CD4-positive, CD25-positive, alpha-beta regulatory T cell (primary cell): ENCODE measurements at regions not wholly inside any gene's neighbourhood (a gene's known extent, or its start where the extent isn't known, plus 50 kb on each side); places are given as distances from the start of the nearest gene placed in this dataset.

Source experiments
- ATAC-seq, 2 donors: fragments of 150-1000 bp; cut with Tn5 transposase; one replicate each; pipeline ENCODE4 v1.10.0; 2021; ENCODE audit warnings: low read depth in 2 of 2, moderate number of reproducible peaks in 2 of 2, moderate library complexity in 1 of 2
- DNase-seq, 3 donors: peaks; one replicate each; pipeline versions ENCODE4 v3.0.0 to v3.0.0-alpha.2; 2012 to 2022; ENCODE audit warnings: mixed read lengths in 1 of 3
- H3K27ac ChIP-seq: one replicate; pipeline ENCODE4 v1.7.0; 2013; ENCODE audit warnings: mild to moderate bottlenecking, low read length; ENCODE audit not compliant: insufficient read depth, poor library complexity, severe bottlenecking
- H3K27me3 ChIP-seq: one replicate; pipeline ENCODE4 v1.7.0; 2013; ENCODE audit warnings: low read length; ENCODE audit not compliant: control insufficient read depth, insufficient read depth
- H3K36me3 ChIP-seq: one replicate; pipeline ENCODE4 v1.7.0; 2013; ENCODE audit warnings: mild to moderate bottlenecking, low read length, moderate library complexity; ENCODE audit not compliant: control insufficient read depth, insufficient read depth
- H3K4me1 ChIP-seq: 2 replicates; pipeline ENCODE4 v1.7.0; 2013; ENCODE audit warnings: mild to moderate bottlenecking, low read length; ENCODE audit not compliant: insufficient read depth, control insufficient read depth, poor library complexity, severe bottlenecking
- H3K4me3 ChIP-seq: one replicate; pipeline ENCODE4 v1.7.0; 2013; ENCODE audit warnings: low read depth, mild to moderate bottlenecking, low read length, moderate library complexity
- H3K9me3 ChIP-seq, 2 experiments: 1 replicate in 1 of 2; 2 replicates in 1 of 2; pipeline ENCODE4 v1.7.0; 2013; ENCODE audit warnings: low read length in 2 of 2, mild to moderate bottlenecking in 1 of 2, moderate library complexity in 1 of 2; ENCODE audit not compliant: control insufficient read depth in 2 of 2
- H3K27ac Mint-ChIP-seq, 3 donors: one replicate each; pipeline ENCODE4 v1.8.0; 2020 to 2022; ENCODE audit warnings: mild to moderate bottlenecking in 3 of 3, mixed read lengths in 3 of 3, moderate library complexity in 2 of 3
- H3K27me3 Mint-ChIP-seq: one replicate; pipeline ENCODE4 v1.8.0; 2022; ENCODE audit warnings: mild to moderate bottlenecking, mixed read lengths
- H3K36me3 Mint-ChIP-seq: one replicate; pipeline ENCODE4 v1.8.0; 2020; ENCODE audit warnings: mixed read lengths
- H3K4me1 Mint-ChIP-seq, 4 donors: one replicate each; pipeline ENCODE4 v1.8.0; 2020 to 2022; ENCODE audit warnings: mixed read lengths in 4 of 4, mild to moderate bottlenecking in 1 of 4
- H3K4me3 Mint-ChIP-seq, 4 donors: one replicate each; pipeline ENCODE4 v1.8.0; 2020 to 2022; ENCODE audit warnings: mild to moderate bottlenecking in 4 of 4, mixed read lengths in 4 of 4, moderate library complexity in 3 of 4
- H3K9me3 Mint-ChIP-seq, 7 donors: one replicate each; pipeline ENCODE4 v1.8.0; 2020 to 2022; ENCODE audit warnings: mixed read lengths in 7 of 7, mild to moderate bottlenecking in 3 of 7, moderate library complexity in 2 of 7

DNA sequence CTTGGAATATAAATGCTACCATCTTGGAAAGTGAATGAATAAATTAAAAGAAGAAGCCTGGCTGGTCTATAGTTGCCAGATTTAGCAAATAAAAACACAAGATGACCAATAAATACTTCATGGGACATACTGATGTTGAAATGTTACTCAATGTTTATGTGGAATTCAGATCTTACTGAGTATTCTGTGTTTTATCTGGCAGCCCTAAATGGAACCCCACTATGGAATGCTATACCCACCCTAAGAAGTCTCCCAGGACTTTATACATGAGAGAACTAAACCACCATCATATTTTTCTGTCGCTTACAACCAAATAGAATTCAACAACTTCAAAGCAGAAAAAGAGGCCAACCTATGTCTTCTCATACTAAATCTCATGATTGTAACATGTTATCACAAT, 177.6 kb upstream of the HMCN1 start:
- no peak for DNase-seq
- H3K4me1 ChIP-seq: peaks cover 28% of the 10 kb centered on the region
- H3K27ac ChIP-seq: no peak overlapping the region
- H3K9me3 ChIP-seq: no peaks in the 10 kb centered on the region
- no peak overlapping the region for H3K4me3 ChIP-seq
- Mint-ChIP-seq H3K36me3 (no peaks in the 10 kb centered on the region), H3K9me3 (no peaks in the 10 kb centered on the region), H3K27me3 (no peaks in the 10 kb centered on the region), H3K27ac (no peak overlapping the region), H3K4me1 (peaks cover 21 to 34% (median 27%) of the 10 kb centered on the region in 4 donors), H3K4me3 (no peak overlapping the region)
- H3K27me3 ChIP-seq: no peaks in the 10 kb centered on the region
- ATAC-seq: no peak
- no peaks in the 10 kb centered on the region for H3K36me3 ChIP-seq

DNA sequence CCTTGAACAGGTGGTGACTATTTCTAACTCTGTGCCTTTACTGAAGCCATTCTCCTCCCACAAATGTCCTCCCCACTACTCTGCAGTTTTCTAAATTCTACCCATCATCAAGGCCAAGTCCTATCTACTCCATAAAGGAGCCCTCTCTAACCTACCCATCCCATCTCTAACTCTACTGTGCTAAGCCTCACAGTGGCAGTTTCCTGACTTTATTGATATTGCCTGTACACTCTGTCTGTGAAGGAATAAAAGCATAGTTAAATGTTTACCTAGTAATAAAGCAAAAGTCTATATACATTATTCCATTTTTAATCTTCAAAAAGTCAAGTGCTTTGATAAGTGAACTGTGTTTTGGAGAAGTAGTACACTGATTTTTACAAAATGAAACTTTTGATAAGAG, 178.4 kb upstream of the HMCN1 start:
- H3K27me3 Mint-ChIP-seq: no peaks in the 10 kb centered on the region
- no peak overlapping the region for H3K4me3 ChIP-seq
- peaks cover 20% of the 10 kb centered on the region for H3K4me1 ChIP-seq
- H3K27ac ChIP-seq: no peak overlapping the region
- no peaks in the 10 kb centered on the region for H3K9me3 Mint-ChIP-seq
- no peak for ATAC-seq
- no peaks in the 10 kb centered on the region for H3K36me3 ChIP-seq
- H3K27ac Mint-ChIP-seq: no peak overlapping the region
- H3K4me1 Mint-ChIP-seq: peaks cover 15 to 28% (median 19%) of the 10 kb centered on the region in 4 donors
- H3K27me3 ChIP-seq: no peaks in the 10 kb centered on the region
- no peaks in the 10 kb centered on the region for H3K9me3 ChIP-seq
- H3K36me3 Mint-ChIP-seq: no peaks in the 10 kb centered on the region
- no peak overlapping the region for H3K4me3 Mint-ChIP-seq
- no peak for DNase-seq

DNA sequence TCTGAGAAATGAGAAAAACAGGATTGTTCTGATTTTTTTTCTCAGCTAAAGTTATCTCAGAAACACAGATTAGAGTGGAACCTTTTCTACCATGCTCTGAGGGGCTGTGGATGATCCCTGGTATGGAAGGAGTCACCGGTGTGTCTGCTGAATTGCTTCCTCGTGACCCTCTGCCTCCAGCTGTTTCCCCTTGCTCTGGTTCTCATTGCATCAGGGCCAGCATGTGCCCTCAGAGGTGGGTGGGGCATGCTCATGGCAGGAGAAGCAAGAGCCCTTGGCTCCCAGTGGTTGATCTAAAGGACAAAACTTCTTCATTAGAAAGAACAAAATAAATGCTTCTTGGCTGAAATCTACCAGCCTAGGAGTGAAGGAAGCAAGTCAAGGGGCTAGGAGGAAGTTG, 183.2 kb upstream of the HMCN1 start:
- peaks cover 0 to 10% (median 7%) of the 10 kb centered on the region in 4 donors for H3K4me1 Mint-ChIP-seq
- Histone ChIP-seq H3K4me1 (no peaks in the 10 kb centered on the region), H3K4me3 (no peak overlapping the region), H3K27ac (no peak overlapping the region), H3K36me3 (no peaks in the 10 kb centered on the region), H3K9me3 (no peaks in the 10 kb centered on the region), H3K27me3 (no peaks in the 10 kb centered on the region)
- no peaks in the 10 kb centered on the region for H3K27me3 Mint-ChIP-seq
- ATAC-seq: no peak
- no peak for DNase-seq
- H3K4me3 Mint-ChIP-seq: no peak overlapping the region
- no peak overlapping the region for H3K27ac Mint-ChIP-seq
- peaks cover 4% of the 10 kb centered on the region for H3K36me3 Mint-ChIP-seq
- peaks cover 0 to 6% (median 0%) of the 10 kb centered on the region in 7 donors for H3K9me3 Mint-ChIP-seq

DNA sequence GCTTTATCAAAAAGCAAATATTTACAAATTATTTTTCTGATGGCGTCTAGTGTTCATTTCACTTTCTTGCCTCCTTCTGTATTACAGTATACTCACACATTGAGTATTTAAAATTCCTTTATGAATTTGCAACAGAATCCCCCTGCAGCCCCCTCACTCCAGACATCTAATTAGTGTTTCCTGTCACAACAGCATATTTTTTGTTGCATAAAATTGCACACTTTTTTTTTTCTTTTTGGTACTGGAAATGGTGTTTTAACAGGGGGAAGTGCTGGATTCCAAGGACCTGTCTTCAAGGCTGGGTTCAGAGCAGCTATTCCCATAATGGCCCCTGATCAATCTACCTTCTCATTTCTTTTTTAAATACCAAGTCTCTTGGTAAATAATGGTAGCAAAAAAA, 184.3 kb upstream of the HMCN1 start:
- DNase-seq (no peak), ATAC-seq (no peak)
- H3K4me3 ChIP-seq: no peak overlapping the region
- no peaks in the 10 kb centered on the region for H3K36me3 ChIP-seq
- peak overlapping the region in 1 of 3 donors; percentile 53 for H3K27ac Mint-ChIP-seq
- H3K27me3 Mint-ChIP-seq: no peaks in the 10 kb centered on the region
- peaks cover 4% of the 10 kb centered on the region for H3K36me3 Mint-ChIP-seq
- H3K27ac ChIP-seq: no peak overlapping the region
- H3K9me3 ChIP-seq: no peaks in the 10 kb centered on the region
- H3K9me3 Mint-ChIP-seq: peaks cover 0 to 8% (median 0%) of the 10 kb centered on the region in 7 donors
- peaks cover 0 to 12% (median 5%) of the 10 kb centered on the region in 4 donors for H3K4me1 Mint-ChIP-seq
- no peak overlapping the region for H3K4me3 Mint-ChIP-seq
- H3K27me3 ChIP-seq: no peaks in the 10 kb centered on the region
- no peaks in the 10 kb centered on the region for H3K4me1 ChIP-seq

DNA sequence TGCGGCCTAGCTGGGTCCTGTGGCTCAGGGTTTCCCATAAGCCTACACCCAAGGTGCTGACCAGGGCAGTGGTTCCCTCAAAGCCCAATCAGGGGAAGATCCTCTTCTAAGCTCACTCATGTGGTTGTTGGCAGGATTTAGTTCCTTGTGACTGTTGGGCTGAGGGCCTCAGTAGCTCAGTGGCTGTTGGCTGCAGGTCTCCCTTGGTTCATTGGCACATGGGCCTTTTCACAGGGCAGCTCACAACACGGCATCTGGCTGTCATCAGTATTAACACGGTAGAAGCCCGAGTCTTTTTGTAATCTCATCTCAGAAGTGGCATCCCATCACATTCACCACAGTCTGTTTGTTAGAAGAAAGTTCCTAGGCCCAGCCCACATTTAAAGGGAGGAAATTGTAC, 188.2 kb upstream of the HMCN1 start:
- no peak for ATAC-seq
- no peak overlapping the region for H3K4me3 ChIP-seq
- DNase-seq: no peak
- peak overlapping the region in 1 of 3 donors; percentile 48 for H3K27ac Mint-ChIP-seq
- H3K27me3 Mint-ChIP-seq: no peaks in the 10 kb centered on the region
- H3K4me1 Mint-ChIP-seq: peaks cover 0 to 7% (median 6%) of the 10 kb centered on the region in 4 donors
- no peaks in the 10 kb centered on the region for H3K27me3 ChIP-seq
- no peaks in the 10 kb centered on the region for H3K36me3 ChIP-seq
- H3K4me3 Mint-ChIP-seq: no peak overlapping the region
- no peaks in the 10 kb centered on the region for H3K4me1 ChIP-seq
- H3K27ac ChIP-seq: no peak overlapping the region
- no peaks in the 10 kb centered on the region for H3K9me3 ChIP-seq
- peaks cover 0 to 8% (median 2%) of the 10 kb centered on the region in 7 donors for H3K9me3 Mint-ChIP-seq
- H3K36me3 Mint-ChIP-seq: peaks cover 4% of the 10 kb centered on the region

DNA sequence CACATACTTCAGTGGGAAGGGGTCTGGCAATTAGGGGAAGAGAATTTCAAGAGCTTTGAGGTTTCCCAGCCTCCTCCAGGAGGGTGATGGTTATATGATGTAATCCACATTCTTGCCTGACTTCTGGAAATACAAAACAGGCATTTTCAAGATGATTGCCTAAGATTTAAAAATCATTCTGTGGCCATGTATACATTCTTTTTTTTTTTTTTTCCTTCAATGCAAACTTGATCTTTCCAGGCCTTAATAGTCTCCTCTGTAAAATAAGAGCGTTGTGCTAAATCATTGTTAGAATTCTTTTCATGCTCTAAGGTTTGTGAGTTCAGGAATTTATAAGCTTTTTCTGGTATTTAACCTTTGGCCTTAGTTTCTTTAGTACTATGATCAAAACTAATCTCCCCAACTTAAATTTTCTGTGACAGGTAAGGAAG, 192.3 kb upstream of the HMCN1 start:
- no peak for DNase-seq
- no peaks in the 10 kb centered on the region for H3K4me1 ChIP-seq
- no peaks in the 10 kb centered on the region for H3K27me3 ChIP-seq
- no peak overlapping the region for H3K27ac ChIP-seq
- no peak overlapping the region for H3K4me3 Mint-ChIP-seq
- no peaks in the 10 kb centered on the region for H3K9me3 ChIP-seq
- H3K36me3 Mint-ChIP-seq: peaks cover under 1% of the 10 kb centered on the region
- H3K27ac Mint-ChIP-seq: peak overlapping the region in 2 of 3 donors; percentile 9 to 24
- no peaks in the 10 kb centered on the region for H3K36me3 ChIP-seq
- H3K27me3 Mint-ChIP-seq: no peaks in the 10 kb centered on the region
- peaks cover 0 to 15% (median 0%) of the 10 kb centered on the region in 7 donors for H3K9me3 Mint-ChIP-seq
- ATAC-seq: no peak
- no peak overlapping the region for H3K4me3 ChIP-seq
- H3K4me1 Mint-ChIP-seq: peaks cover 0 to 14% (median 9%) of the 10 kb centered on the region in 4 donors

DNA sequence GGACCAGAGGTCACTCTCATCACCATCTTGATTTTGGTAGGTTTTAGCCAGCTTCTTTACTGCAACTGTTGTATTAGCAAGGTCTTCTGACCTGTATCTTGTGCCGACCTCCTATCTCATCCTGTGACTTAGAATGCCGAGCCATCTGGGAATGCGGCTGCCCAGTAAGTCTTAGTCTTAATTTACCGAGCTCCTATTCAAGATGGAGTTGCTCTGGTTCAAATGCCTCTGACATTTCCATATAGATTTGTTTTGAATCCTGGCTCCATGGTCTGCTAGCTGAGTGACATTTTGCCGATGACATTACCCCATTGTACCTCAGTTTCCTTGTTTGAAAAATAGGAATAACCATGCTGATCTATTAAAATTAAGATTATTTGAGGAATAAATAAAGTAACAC, 193.9 kb upstream of the HMCN1 start:
- DNase-seq (no peak), ATAC-seq (no peak)
- Mint-ChIP-seq H3K4me1 (peaks cover 0 to 10% (median 4%) of the 10 kb centered on the region in 4 donors), H3K27ac (no peak overlapping the region), H3K4me3 (no peak overlapping the region), H3K36me3 (no peaks in the 10 kb centered on the region), H3K27me3 (no peaks in the 10 kb centered on the region), H3K9me3 (peaks cover 0 to 8% (median 0%) of the 10 kb centered on the region in 7 donors)
- H3K27ac ChIP-seq: no peak overlapping the region
- no peak overlapping the region for H3K4me3 ChIP-seq
- no peaks in the 10 kb centered on the region for H3K4me1 ChIP-seq
- H3K9me3 ChIP-seq: no peaks in the 10 kb centered on the region
- H3K27me3 ChIP-seq: no peaks in the 10 kb centered on the region
- H3K36me3 ChIP-seq: no peaks in the 10 kb centered on the region

DNA sequence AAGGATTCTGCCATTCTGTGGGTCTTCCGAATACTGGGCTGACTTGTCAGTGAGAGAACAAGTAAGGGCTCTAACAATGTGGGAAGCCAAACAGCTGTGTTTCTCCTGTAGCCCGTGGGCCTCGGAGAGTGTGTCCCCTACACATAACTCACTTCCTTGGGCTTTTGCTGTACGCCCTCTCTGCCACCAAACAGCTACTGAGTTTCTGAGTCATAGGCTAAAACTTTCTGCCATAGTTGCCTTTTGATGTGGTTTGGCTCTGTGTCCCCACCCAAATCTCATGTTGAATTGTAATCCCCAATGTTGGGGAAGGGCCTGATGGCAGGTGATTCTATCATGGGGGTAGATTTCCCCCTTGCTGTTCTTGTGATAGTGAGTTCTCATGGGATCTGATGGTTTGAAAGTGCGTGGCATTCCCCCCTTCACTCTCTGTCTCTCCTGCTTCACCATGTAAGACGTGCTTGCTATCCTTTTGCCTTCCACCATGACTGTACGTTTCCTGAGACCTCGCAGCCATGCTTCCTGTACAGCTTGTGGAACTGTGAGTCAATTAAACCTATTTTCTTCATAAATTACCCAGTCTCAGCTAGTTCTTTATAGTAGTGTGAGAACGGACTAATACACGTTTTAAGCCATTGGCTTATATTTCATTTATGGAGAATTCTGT, 194.8 kb upstream of the HMCN1 start:
- Mint-ChIP-seq H3K4me3 (no peak overlapping the region), H3K36me3 (no peaks in the 10 kb centered on the region), H3K9me3 (peaks cover 0 to 8% (median 0%) of the 10 kb centered on the region in 7 donors), H3K27ac (peak overlapping the region; percentile 30 to 83 (median 77)), H3K27me3 (no peaks in the 10 kb centered on the region), H3K4me1 (peaks cover 0 to 10% (median 4%) of the 10 kb centered on the region in 4 donors)
- H3K36me3 ChIP-seq: no peaks in the 10 kb centered on the region
- H3K9me3 ChIP-seq: no peaks in the 10 kb centered on the region
- H3K27ac ChIP-seq: no peak overlapping the region
- no peaks in the 10 kb centered on the region for H3K4me1 ChIP-seq
- no peak overlapping the region for H3K4me3 ChIP-seq
- H3K27me3 ChIP-seq: no peaks in the 10 kb centered on the region
- ATAC-seq: peak; percentile 28 to 47
- DNase-seq: peak in 1 of 3 donors; percentile 52
